ENCODE measurements at regions not wholly inside any gene's neighbourhood (a gene's known extent, or its start where the extent isn't known, plus 50 kb on each side); places are given as distances from the start of the nearest gene placed in this dataset.
A peak's percentile ranks its signal among the peaks of the same experiment; 100 is the strongest.

DNA sequence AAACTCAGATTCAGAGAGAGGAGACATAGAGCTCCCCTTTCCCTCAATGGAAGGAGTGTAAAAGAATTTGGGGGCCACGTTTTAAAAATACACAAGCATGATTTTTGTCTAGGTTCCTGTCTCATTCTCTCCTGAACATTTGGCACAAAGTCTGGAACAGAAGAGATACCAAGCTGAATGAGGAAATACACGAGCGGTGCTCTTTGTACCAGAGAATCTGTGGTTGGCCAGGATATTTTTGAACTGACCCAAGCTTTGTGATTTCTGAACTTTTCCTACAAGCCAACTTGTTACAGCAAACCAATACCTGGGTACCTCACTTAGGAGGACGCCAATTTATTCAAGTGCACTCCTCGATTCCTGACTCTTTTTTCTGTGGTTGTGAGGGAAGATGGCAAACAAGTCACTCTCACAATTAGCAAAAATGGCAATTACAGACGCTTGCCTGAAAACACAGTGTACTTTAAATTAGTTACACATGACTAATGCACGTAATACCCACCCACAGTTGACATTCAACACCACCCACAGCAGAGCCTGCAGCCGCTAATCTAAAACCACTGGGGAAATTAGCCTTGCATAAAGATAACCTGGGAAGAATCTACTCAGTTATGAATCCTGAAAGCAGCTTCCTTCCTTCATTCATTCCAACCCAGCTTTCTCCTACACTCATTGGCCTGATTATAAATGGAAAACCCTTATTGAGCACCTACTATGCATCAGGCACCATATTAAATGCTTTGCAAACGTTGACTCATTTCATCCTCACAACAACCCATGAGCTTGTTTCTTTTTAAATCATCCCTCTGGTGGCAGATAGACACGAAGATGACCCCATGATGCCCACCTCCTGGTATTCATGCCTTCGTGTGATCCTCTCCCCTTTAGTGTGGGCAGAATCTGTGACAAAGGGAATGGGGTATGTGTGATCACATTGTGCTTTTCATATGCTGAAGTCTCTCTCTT is 293.5 kb downstream of the KBTBD8 start:
- intact Hi-C loops (cut with DNase I): no loop called here
- TF ChIP-seq, protein P1, sequence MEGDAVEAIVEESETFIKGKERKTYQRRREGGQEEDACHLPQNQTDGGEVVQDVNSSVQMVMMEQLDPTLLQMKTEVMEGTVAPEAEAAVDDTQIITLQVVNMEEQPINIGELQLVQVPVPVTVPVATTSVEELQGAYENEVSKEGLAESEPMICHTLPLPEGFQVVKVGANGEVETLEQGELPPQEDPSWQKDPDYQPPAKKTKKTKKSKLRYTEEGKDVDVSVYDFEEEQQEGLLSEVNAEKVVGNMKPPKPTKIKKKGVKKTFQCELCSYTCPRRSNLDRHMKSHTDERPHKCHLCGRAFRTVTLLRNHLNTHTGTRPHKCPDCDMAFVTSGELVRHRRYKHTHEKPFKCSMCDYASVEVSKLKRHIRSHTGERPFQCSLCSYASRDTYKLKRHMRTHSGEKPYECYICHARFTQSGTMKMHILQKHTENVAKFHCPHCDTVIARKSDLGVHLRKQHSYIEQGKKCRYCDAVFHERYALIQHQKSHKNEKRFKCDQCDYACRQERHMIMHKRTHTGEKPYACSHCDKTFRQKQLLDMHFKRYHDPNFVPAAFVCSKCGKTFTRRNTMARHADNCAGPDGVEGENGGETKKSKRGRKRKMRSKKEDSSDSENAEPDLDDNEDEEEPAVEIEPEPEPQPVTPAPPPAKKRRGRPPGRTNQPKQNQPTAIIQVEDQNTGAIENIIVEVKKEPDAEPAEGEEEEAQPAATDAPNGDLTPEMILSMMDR (IDR thresholded peaks at IDR 0.05): no peak
- TF ChIP-seq POLR2A (IDR thresholded peaks at IDR 0.05) (no peak), POLR2AphosphoS5 (IDR thresholded peaks at IDR 0.05) (no peak)
- Histone ChIP-seq H3K9me3 (no peaks in the 10 kb centered on the region), H3K36me3 (no peaks in the 10 kb centered on the region), H3K27me3 (replicated peaks; ENCODE audit: insufficient read depth) (no peaks in the 10 kb centered on the region), H3K27ac (no peak overlapping the region), H3K4me1 (replicated peaks) (no peaks in the 10 kb centered on the region), H3K4me3 (no peak overlapping the region)
- no peak for DNase-seq (ENCODE audit: low spot score)
- 75% methylated on average over 11 of the region's 11 CpGs for WGBS

DNA sequence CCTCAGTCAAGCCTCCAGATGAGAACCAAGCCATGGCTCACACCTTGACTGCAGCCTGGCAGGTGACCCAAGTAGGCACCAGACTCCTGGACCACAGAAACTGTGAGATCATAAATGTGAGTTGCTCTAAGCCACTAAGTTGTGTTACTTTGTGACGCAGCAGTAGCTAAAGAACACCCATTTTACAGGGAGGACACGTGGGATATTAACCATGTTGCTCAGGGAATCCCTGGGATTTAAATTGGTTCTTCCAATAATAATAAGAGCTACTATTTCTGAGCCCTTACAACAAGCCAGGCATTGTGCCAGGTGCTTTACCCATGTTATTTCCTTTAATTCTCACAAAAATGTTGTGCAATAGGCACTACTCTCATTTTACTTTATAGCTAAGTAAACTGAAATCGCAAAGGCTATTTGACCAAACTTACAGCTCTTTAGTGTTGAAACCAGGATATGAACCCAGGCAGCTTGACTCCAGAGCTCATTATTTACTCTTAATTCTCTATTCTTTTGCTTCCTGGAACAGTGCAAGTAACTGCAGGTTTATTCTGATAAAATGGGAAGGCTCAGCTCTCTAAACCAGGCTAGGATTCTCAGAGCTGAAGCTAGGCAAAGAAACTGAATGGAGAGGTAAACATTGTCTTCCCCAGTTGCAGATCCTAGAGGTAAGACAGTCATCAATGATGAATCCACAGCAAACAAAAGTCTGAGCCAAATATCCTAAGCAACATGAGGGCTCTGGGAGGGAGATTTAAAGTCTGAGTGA is 294.4 kb downstream of the KBTBD8 start:
- peak; percentile 24 for DNase-seq (ENCODE audit: low spot score)
- no peaks in the 10 kb centered on the region for H3K27me3 ChIP-seq (replicated peaks; ENCODE audit: insufficient read depth)
- no peak overlapping the region for H3K4me3 ChIP-seq
- TF ChIP-seq, protein P1 (IDR thresholded peaks at IDR 0.05): no peak
- TF ChIP-seq POLR2A (IDR thresholded peaks at IDR 0.05) (no peak), POLR2AphosphoS5 (IDR thresholded peaks at IDR 0.05) (no peak)
- H3K27ac ChIP-seq: no peak overlapping the region
- 47% methylated on average over 3 of the region's 3 CpGs for WGBS
- H3K4me1 ChIP-seq (replicated peaks): no peaks in the 10 kb centered on the region
- H3K36me3 ChIP-seq: no peaks in the 10 kb centered on the region
- intact Hi-C loops (cut with DNase I): no loop called here
- no peaks in the 10 kb centered on the region for H3K9me3 ChIP-seq

DNA sequence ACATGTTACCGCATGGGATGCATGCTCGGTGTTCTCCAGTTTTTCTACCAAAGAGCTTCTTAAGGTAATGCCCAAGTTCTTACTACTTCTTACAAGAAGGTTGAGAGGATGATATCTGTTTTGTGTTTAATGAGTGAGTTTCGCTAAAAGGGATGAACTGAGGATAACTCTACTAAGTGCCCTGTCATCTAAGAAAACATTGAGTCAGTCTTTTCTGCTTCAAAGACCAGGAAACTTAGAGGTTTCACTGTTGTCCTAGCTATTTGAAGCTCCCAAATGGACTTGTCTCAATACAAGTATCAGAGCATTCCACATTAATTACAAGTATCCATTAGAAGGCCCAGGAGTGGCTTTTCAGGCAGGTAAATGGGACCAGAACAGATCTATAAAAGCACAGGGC is 296.2 kb downstream of the KBTBD8 start:
- 93% methylated on average over 3 of the region's 3 CpGs for WGBS
- intact Hi-C loops (cut with DNase I): no loop called here
- no peaks in the 10 kb centered on the region for H3K36me3 ChIP-seq

DNA sequence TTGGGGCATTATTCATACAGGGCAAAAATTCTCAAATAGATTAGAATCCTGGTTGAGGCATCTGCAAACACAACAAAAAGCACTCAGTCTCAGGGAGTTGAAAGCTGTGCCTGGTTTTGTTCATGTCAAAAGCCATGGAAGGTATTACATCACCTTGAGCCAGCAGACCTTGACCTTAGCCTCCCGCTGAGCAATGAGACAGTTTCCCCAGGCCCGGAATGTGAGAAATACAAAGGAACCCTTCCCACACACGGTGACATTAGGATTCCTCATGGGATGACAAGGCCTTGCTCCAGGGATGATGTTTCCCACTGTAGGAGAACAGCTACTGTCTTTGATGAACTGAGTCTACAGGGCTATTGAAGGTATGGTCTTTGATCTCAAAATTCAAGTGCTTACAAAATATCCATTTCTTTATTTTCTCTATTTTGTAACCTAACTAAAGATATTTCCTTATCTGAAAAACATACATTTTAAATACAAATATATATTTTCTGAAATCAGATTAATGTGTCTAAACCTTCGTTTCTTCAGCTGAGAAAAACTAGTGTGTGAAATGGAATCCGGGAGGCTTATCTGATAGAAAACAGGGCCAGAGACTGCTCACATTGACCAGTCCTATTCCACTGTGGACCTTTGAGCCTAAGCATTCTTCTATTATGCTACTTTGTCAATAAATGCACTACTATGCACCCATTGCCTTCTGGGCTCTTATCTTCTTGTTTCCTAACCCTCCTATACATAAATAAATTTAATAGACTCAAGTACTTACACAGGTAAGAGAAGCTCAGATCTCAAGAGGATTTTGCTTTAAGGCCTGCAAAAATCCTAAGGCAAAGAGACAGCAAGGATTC is 298.2 kb downstream of the KBTBD8 start:
- DNase-seq (ENCODE audit: low spot score): no peak
- H3K4me3 ChIP-seq: no peak overlapping the region

More for the DNA sequence above, 296.2 kb downstream of the KBTBD8 start:
- H3K27me3 ChIP-seq (replicated peaks; ENCODE audit: insufficient read depth): no peaks in the 10 kb centered on the region
- DNase-seq (ENCODE audit: low spot score): no peak
- no peak overlapping the region for H3K4me3 ChIP-seq
- H3K4me1 ChIP-seq (replicated peaks): no peaks in the 10 kb centered on the region
- no peak for TF ChIP-seq POLR2A (IDR thresholded peaks at IDR 0.05)
- TF ChIP-seq, protein P1 (IDR thresholded peaks at IDR 0.05): no peak
- no peak for TF ChIP-seq POLR2AphosphoS5 (IDR thresholded peaks at IDR 0.05)
- H3K27ac ChIP-seq: no peak overlapping the region
- no peaks in the 10 kb centered on the region for H3K9me3 ChIP-seq

More for the DNA sequence above, 298.2 kb downstream of the KBTBD8 start:
- intact Hi-C loops (cut with DNase I): no loop called here
- no peaks in the 10 kb centered on the region for H3K4me1 ChIP-seq (replicated peaks)
- no peak overlapping the region for H3K27ac ChIP-seq
- no peaks in the 10 kb centered on the region for H3K36me3 ChIP-seq
- 82% methylated on average over 5 of the region's 5 CpGs for WGBS
- no peaks in the 10 kb centered on the region for H3K9me3 ChIP-seq
- H3K27me3 ChIP-seq (replicated peaks; ENCODE audit: insufficient read depth): no peaks in the 10 kb centered on the region
- TF ChIP-seq, protein P1 (IDR thresholded peaks at IDR 0.05): no peak
- TF ChIP-seq POLR2A (IDR thresholded peaks at IDR 0.05) (no peak), POLR2AphosphoS5 (IDR thresholded peaks at IDR 0.05) (no peak)
